MCF 10A (cell line): ENCODE measurements at regions not wholly inside any gene's neighbourhood (a gene's known extent, or its start where the extent isn't known, plus 50 kb on each side); places are given as distances from the start of the nearest gene placed in this dataset.

Experiments used
- BruUV-seq: library from RNA; stranded (reverse); fragments of 400-500 nt; replicated peaks from 2 replicates; lab custom pipeline; 2021; lab: Mats Ljungman, UMichigan
- CTCF ChIA-PET: fragments of 300-600 bp; sonication (Branson Sonifier 250); formaldehyde crosslinking; extraction: SDS; loops from one replicate; lab custom pipeline; 2021; ENCODE audit warnings: antibody characterized with exemption, inconsistent platforms; lab: Yijun Ruan, JAX
- POLR2A ChIA-PET: fragments of 300-600, 350-650 bp; sonication (Branson Sonifier 250); formaldehyde crosslinking; extraction: SDS; loops from one replicate; lab custom pipeline; 2020; ENCODE audit warnings: antibody characterized with exemption, inconsistent platforms; lab: Yijun Ruan, JAX
- DNase-seq: peaks from one replicate; pipeline ENCODE4 v3.0.0-alpha.2; 2018; ENCODE audit not compliant: unreplicated experiment
- H3K27ac Mint-ChIP-seq: one replicate; pipeline ENCODE4 v1.8.0; 2022; ENCODE audit warnings: mild to moderate bottlenecking, low read depth, mixed read lengths; ENCODE audit not compliant: unreplicated experiment
- H3K27me3 Mint-ChIP-seq: one replicate; pipeline ENCODE4 v1.8.0; 2022; ENCODE audit warnings: mixed read lengths; ENCODE audit not compliant: insufficient read depth, unreplicated experiment
- H3K36me3 Mint-ChIP-seq: one replicate; pipeline ENCODE4 v1.8.0; 2022; ENCODE audit warnings: mild to moderate bottlenecking, moderate library complexity, mixed read lengths; ENCODE audit not compliant: insufficient read depth, unreplicated experiment
- H3K4me1 Mint-ChIP-seq: one replicate; pipeline ENCODE4 v1.8.0; 2022; ENCODE audit warnings: mixed read lengths; ENCODE audit not compliant: insufficient read depth, unreplicated experiment
- H3K4me3 Mint-ChIP-seq: one replicate; pipeline ENCODE4 v1.8.0; 2022; ENCODE audit warnings: mild to moderate bottlenecking, moderate library complexity, mixed read lengths; ENCODE audit not compliant: unreplicated experiment
- H3K9me3 Mint-ChIP-seq: one replicate; pipeline ENCODE4 v1.8.0; 2022; ENCODE audit warnings: mixed read lengths; ENCODE audit not compliant: unreplicated experiment
- CTCF ChIP-seq: fragments of 200-600 bp; IDR thresholded peaks from one replicate; pipeline ENCODE4 v1.8.0; 2022; ENCODE audit warnings: antibody characterized with exemption, mild to moderate bottlenecking; ENCODE audit not compliant: unreplicated experiment
- intact Hi-C: fragments of 100-400 bp; cut with micrococcal nuclease; formaldehyde crosslinking; loops from 2 replicates; pipeline ENCODE4 v1.14.1; 2022

- no peak overlapping the region for H3K27ac Mint-ChIP-seq
- BruUV-seq: no TSS peak
- H3K36me3 Mint-ChIP-seq: no peaks in the 10 kb centered on the region
- no peak overlapping the region for H3K4me3 Mint-ChIP-seq
- POLR2A ChIA-PET: no interaction called here
- DNase-seq: no peak
- intact Hi-C loops: loop anchor here (5.0 kb wide), 1 partner anchor 227 kb away; no protein-coding TSS in a partner anchor
- H3K4me1 Mint-ChIP-seq: peaks cover 31% of the 10 kb centered on the region
- no peaks in the 10 kb centered on the region for H3K9me3 Mint-ChIP-seq
- H3K27me3 Mint-ChIP-seq: no peaks in the 10 kb centered on the region
- CTCF ChIA-PET: no interaction called here
- no peak for TF ChIP-seq CTCF
Measured at GRCh38 chr10:129099992-129100391, 367.0 kb upstream of the MGMT start.

- no peak overlapping the region for H3K4me3 Mint-ChIP-seq
- intact Hi-C loops: no loop called here
- CTCF ChIA-PET: interaction anchor here (0.7 kb wide), 1 partner anchor 35 kb away, joined by 3 read pairs; no protein-coding TSS in a partner anchor
- POLR2A ChIA-PET: no interaction called here
- no peaks in the 10 kb centered on the region for H3K9me3 Mint-ChIP-seq
- no peak overlapping the region for H3K27ac Mint-ChIP-seq
- peaks cover 25% of the 10 kb centered on the region for H3K4me1 Mint-ChIP-seq
- TF ChIP-seq CTCF: no peak
- no peaks in the 10 kb centered on the region for H3K36me3 Mint-ChIP-seq
- no TSS peak for BruUV-seq
- DNase-seq: no peak
- H3K27me3 Mint-ChIP-seq: no peaks in the 10 kb centered on the region
Measured at GRCh38 chr10:129101232-129101980, 365.6 kb upstream of the MGMT start.

GRCh38 chr10:129102906-129103693 is 363.9 kb upstream of the MGMT start:
- intact Hi-C loops: no loop called here
- Mint-ChIP-seq H3K27me3 (no peaks in the 10 kb centered on the region), H3K4me3 (no peak overlapping the region), H3K36me3 (no peaks in the 10 kb centered on the region), H3K27ac (no peak overlapping the region), H3K9me3 (no peaks in the 10 kb centered on the region), H3K4me1 (peaks cover 14% of the 10 kb centered on the region)
- DNase-seq: peak; percentile 73
- BruUV-seq: no TSS peak
- TF ChIP-seq CTCF: no peak
- ChIA-PET CTCF (no interaction called here), POLR2A (no interaction called here)

- no peak for TF ChIP-seq CTCF
- no TSS peak for BruUV-seq
- Mint-ChIP-seq H3K36me3 (no peaks in the 10 kb centered on the region), H3K4me1 (peaks cover 14% of the 10 kb centered on the region), H3K27ac (peak overlapping the region; percentile 81), H3K4me3 (no peak overlapping the region), H3K9me3 (no peaks in the 10 kb centered on the region), H3K27me3 (no peaks in the 10 kb centered on the region)
- ChIA-PET CTCF (no interaction called here), POLR2A (no interaction called here)
- peak; percentile 66 for DNase-seq
- intact Hi-C loops: no loop called here
Measured at GRCh38 chr10:129104266-129105045, 362.6 kb upstream of the MGMT start.
